SK-N-SH (cell line): ENCODE measurements at regions not wholly inside any gene's neighbourhood (a gene's known extent, or its start where the extent isn't known, plus 50 kb on each side); places are given as distances from the start of the nearest gene placed in this dataset.

ENCODE experiments used
- CTCF ChIA-PET: fragments of 300-600, 350-600 bp; formaldehyde crosslinking; extraction: SDS; loops from one replicate; lab custom pipeline; 2021; lab: Yijun Ruan, JAX
- POLR2A ChIA-PET: fragments of 350-600 bp; sonication (Branson Sonifier 250); formaldehyde crosslinking; extraction: SDS; loops from one replicate; lab custom pipeline; 2020; ENCODE audit warnings: antibody characterized with exemption, inconsistent platforms; lab: Yijun Ruan, JAX
- DNase-seq: peaks from one replicate; pipeline ENCODE4 v3.0.0; 2012
- H2AFZ ChIP-seq: fragments of 200-600 bp; sonication (generic); 2 replicates; pipeline ENCODE4 v1.8.1; 2016; ENCODE audit warnings: antibody characterized with exemption, mild to moderate bottlenecking, low read depth
- H3F3A ChIP-seq: fragments of 200-600 bp; sonication (generic); replicated peaks from 2 replicates; pipeline ENCODE3; 2016; ENCODE audit warnings: antibody characterized with exemption, mild to moderate bottlenecking; ENCODE audit not compliant: insufficient read depth
- H3K27ac ChIP-seq, 2 experiments: fragments of 200-500 bp in 1 of 2; fragments of 200-600 bp in 1 of 2; sonication (Bioruptor generic) in 1 of 2; sonication (generic), shearing (Covaris generic) in 1 of 2; 2 replicates each; pipeline versions ENCODE4 v1.5.1 to v1.6.1; 2014 to 2016; ENCODE audit warnings: low read depth in 2 of 2, inconsistent platforms in 1 of 2, low read length in 1 of 2, mild to moderate bottlenecking in 1 of 2, mixed read lengths in 1 of 2
- H3K27me3 ChIP-seq: fragments of 200-600 bp; sonication (generic), shearing (Covaris generic); 2 replicates; pipeline ENCODE4 v1.6.1; 2016; ENCODE audit warnings: mixed run types; ENCODE audit not compliant: insufficient read depth
- H3K36me3 ChIP-seq, 2 experiments: fragments of 200-500 bp in 1 of 2; fragments of 200-600 bp in 1 of 2; sonication (Bioruptor generic) in 1 of 2; sonication (generic) in 1 of 2; replicated peaks in 1 of 2; 2 replicates each; pipeline versions ENCODE3 to v1.5.1; 2014 to 2016; ENCODE audit warnings: low read length in 1 of 2, mild to moderate bottlenecking in 1 of 2; ENCODE audit not compliant: insufficient read depth in 2 of 2, control insufficient read depth in 1 of 2
- H3K4me1 ChIP-seq, 2 experiments: fragments of 200-500 bp in 1 of 2; fragments of 200-600 bp in 1 of 2; sonication (Bioruptor generic) in 1 of 2; sonication (generic), shearing (Covaris generic) in 1 of 2; 2 replicates each; pipeline versions ENCODE4 v1.5.1 to v1.6.1; 2014 to 2016; ENCODE audit warnings: low read depth in 1 of 2, low read length in 1 of 2, mixed run types in 1 of 2; ENCODE audit not compliant: insufficient read depth in 2 of 2, control insufficient read depth in 1 of 2
- H3K4me2 ChIP-seq: fragments of 200-600 bp; sonication (generic), shearing (Covaris generic); 2 replicates; pipeline ENCODE4 v1.6.1; 2017; ENCODE audit warnings: mixed run types
- H3K4me3 ChIP-seq, 2 experiments: fragments of 200-500 bp in 1 of 2; fragments of 200-600 bp in 1 of 2; sonication (Bioruptor generic) in 1 of 2; sonication (generic), shearing (Covaris generic) in 1 of 2; 2 replicates each; pipeline versions ENCODE4 v1.5.1 to v1.8.1; 2014 to 2016; ENCODE audit warnings: low read depth in 2 of 2, inconsistent platforms in 1 of 2, low read length in 1 of 2, mild to moderate bottlenecking in 1 of 2, mixed read lengths in 1 of 2, moderate library complexity in 1 of 2
- H3K79me2 ChIP-seq: fragments of 200-600 bp; sonication (generic); 2 replicates; pipeline ENCODE4 v1.8.1; 2017; ENCODE audit warnings: mild to moderate bottlenecking; ENCODE audit not compliant: insufficient read depth
- H3K9ac ChIP-seq: fragments of 200-600 bp; sonication (generic); 2 replicates; pipeline ENCODE4 v1.6.1; 2017; ENCODE audit warnings: mixed run types
- H3K9me2 ChIP-seq: fragments of 200-600 bp; sonication (generic); 2 replicates; pipeline ENCODE4 v1.6.1; 2017; ENCODE audit warnings: mixed run types
- H3K9me3 ChIP-seq: fragments of 200-600 bp; sonication (generic); 2 replicates; pipeline ENCODE4 v1.6.1; 2017; ENCODE audit warnings: mixed run types, mild to moderate bottlenecking, moderate library complexity
- H4K20me1 ChIP-seq: fragments of 200-600 bp; sonication (generic); 2 replicates; pipeline ENCODE4 v1.6.1; 2017; ENCODE audit warnings: mild to moderate bottlenecking, mixed run types; ENCODE audit not compliant: insufficient read depth
- ELF1 ChIP-seq: IDR thresholded peaks from 2 replicates; pipeline ENCODE4 v1.4.0; 2012
- EP300 ChIP-seq, 2 experiments: IDR thresholded peaks; 2 replicates each; pipeline versions ENCODE4 v1.4.0 to v1.6.1; 2012; ENCODE audit warnings: borderline replicate concordance in 1 of 2, low read depth in 1 of 2, low read length in 1 of 2
- EZH2phosphoT487 ChIP-seq: fragments of 200-600 bp; sonication (generic); IDR thresholded peaks from 2 replicates; pipeline ENCODE4 v1.6.1; 2017; ENCODE audit warnings: low read depth, mixed run types, mild to moderate bottlenecking, antibody characterized with exemption, moderate library complexity, borderline replicate concordance
- FOSL2 ChIP-seq: IDR thresholded peaks from 2 replicates; pipeline ENCODE4 v1.4.0; 2012; ENCODE audit warnings: low read depth, mild to moderate bottlenecking, moderate library complexity, borderline replicate concordance
- FOXM1 ChIP-seq: IDR thresholded peaks from 2 replicates; pipeline ENCODE4 v1.4.0; 2012; ENCODE audit warnings: low read depth, mild to moderate bottlenecking
- IRF3 ChIP-seq: fragments of 150-350 bp; IDR thresholded peaks from 2 replicates; pipeline ENCODE4 v1.6.1; 2016; ENCODE audit warnings: mild to moderate bottlenecking, low read depth, low read length
- MEF2A ChIP-seq: IDR thresholded peaks from 2 replicates; pipeline ENCODE4 v1.4.0; 2012; ENCODE audit warnings: low read depth, borderline replicate concordance
- NFIC ChIP-seq: IDR thresholded peaks from 2 replicates; pipeline ENCODE4 v1.4.0; 2012; ENCODE audit warnings: borderline replicate concordance
- RCOR1 ChIP-seq: fragments of 150-350 bp; IDR thresholded peaks from 2 replicates; pipeline ENCODE4 v1.6.1; 2017; ENCODE audit warnings: antibody characterized with exemption, low read length
- REST ChIP-seq: IDR thresholded peaks from 2 replicates; pipeline ENCODE4 v1.6.1; 2012; ENCODE audit warnings: mild to moderate bottlenecking, low read depth, low read length, moderate library complexity
- RFX5 ChIP-seq: IDR thresholded peaks from 2 replicates; pipeline ENCODE4 v1.6.1; 2012; ENCODE audit warnings: mild to moderate bottlenecking, improper control_type of control experiment, low read length
- RXRA ChIP-seq: IDR thresholded peaks from 2 replicates; pipeline ENCODE4 v1.4.0; 2012; ENCODE audit warnings: low read depth, mild to moderate bottlenecking, borderline replicate concordance
- SIN3A ChIP-seq: IDR thresholded peaks from 2 replicates; pipeline ENCODE4 v1.6.1; 2012; ENCODE audit warnings: low read depth, mild to moderate bottlenecking, low read length, moderate library complexity, borderline replicate concordance
- USF1 ChIP-seq: IDR thresholded peaks from 2 replicates; pipeline ENCODE4 v1.4.0; 2012; ENCODE audit warnings: low read depth, borderline replicate concordance
- USF2 ChIP-seq: fragments of 150-350 bp; IDR thresholded peaks from 2 replicates; pipeline ENCODE4 v1.6.1; 2017; ENCODE audit warnings: antibody characterized with exemption, low read length, low read depth, borderline replicate concordance
- whole genome bisulfite sequencing: methylation state at CpG from one replicate; pipeline ENCODE4 v1.1.6; 2017; ENCODE audit warnings: low lambda C conversion rate; 5-methylcytosine and 5-hydroxymethylcytosine counted together
- TF ChIP-seq, protein P1 (sequence below): IDR thresholded peaks from 2 replicates; pipeline ENCODE4 v1.4.0; 2012; ENCODE audit warnings: low read depth
- TF ChIP-seq, protein P2 (sequence below): IDR thresholded peaks from 2 replicates; pipeline ENCODE4; 2012

DNA sequence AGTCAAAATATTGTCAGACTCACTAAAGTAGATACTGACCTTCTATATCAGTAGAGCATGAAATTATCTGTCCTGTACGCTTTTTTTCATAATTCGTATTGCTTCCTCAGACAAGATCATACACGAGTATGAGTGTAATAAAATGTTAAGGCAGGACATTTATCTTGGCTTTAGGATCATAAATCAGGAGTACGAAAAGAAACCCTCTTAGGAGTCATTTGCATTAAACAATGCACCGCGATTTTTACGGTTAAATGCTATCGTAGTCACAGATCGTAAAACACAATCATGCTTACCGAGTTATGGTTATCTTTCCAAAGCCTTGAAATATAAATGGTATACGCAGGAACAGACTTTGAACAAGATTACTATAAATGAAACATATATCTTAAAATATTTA is 510.3 kb upstream of the ROBO1 start:
- H3K4me2 ChIP-seq: no peak overlapping the region
- CTCF ChIA-PET: no interaction called here
- no peaks in the 10 kb centered on the region for H3K79me2 ChIP-seq
- no peak overlapping the region for H2AFZ ChIP-seq
- TF ChIP-seq MEF2A (no peak), USF2 (no peak), SIN3A (no peak), IRF3 (no peak), FOXM1 (no peak), ELF1 (no peak), USF1 (no peak), EP300 (IDR thresholded peaks at IDR 0.05; ENCODE audit: borderline replicate concordance in 1 of 2, low read depth in 1 of 2, low read length in 1 of 2) (no peak), EZH2phosphoT487 (no peak), RCOR1 (no peak), REST (no peak), RXRA (no peak), NFIC (no peak), RFX5 (no peak), FOSL2 (no peak)
- TF ChIP-seq, protein P1, sequence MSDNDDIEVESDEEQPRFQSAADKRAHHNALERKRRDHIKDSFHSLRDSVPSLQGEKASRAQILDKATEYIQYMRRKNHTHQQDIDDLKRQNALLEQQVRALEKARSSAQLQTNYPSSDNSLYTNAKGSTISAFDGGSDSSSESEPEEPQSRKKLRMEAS: no peak
- TF ChIP-seq, protein P2, sequence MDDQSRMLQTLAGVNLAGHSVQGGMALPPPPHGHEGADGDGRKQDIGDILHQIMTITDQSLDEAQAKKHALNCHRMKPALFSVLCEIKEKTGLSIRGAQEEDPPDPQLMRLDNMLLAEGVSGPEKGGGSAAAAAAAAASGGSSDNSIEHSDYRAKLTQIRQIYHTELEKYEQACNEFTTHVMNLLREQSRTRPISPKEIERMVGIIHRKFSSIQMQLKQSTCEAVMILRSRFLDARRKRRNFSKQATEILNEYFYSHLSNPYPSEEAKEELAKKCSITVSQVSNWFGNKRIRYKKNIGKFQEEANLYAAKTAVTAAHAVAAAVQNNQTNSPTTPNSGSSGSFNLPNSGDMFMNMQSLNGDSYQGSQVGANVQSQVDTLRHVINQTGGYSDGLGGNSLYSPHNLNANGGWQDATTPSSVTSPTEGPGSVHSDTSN: no peak
- 85% methylated on average over 11 of the region's 11 CpGs for WGBS
- H3K27ac ChIP-seq: no peak overlapping the region
- no peaks in the 10 kb centered on the region for H3K36me3 ChIP-seq
- H3K9me3 ChIP-seq: no peaks in the 10 kb centered on the region
- no peaks in the 10 kb centered on the region for H3K27me3 ChIP-seq
- H3K9me2 ChIP-seq: no peaks in the 10 kb centered on the region
- H3K9ac ChIP-seq: no peak overlapping the region
- H3F3A ChIP-seq: no peaks in the 10 kb centered on the region
- no peak for DNase-seq
- H3K4me3 ChIP-seq: no peak overlapping the region
- no peaks in the 10 kb centered on the region for H4K20me1 ChIP-seq
- no peaks in the 10 kb centered on the region for H3K4me1 ChIP-seq
- POLR2A ChIA-PET: no interaction called here
